ENCODE measurements at regions not wholly inside any gene's neighbourhood (a gene's known extent, or its start where the extent isn't known, plus 50 kb on each side); places are given as distances from the start of the nearest gene placed in this dataset.

DNA sequence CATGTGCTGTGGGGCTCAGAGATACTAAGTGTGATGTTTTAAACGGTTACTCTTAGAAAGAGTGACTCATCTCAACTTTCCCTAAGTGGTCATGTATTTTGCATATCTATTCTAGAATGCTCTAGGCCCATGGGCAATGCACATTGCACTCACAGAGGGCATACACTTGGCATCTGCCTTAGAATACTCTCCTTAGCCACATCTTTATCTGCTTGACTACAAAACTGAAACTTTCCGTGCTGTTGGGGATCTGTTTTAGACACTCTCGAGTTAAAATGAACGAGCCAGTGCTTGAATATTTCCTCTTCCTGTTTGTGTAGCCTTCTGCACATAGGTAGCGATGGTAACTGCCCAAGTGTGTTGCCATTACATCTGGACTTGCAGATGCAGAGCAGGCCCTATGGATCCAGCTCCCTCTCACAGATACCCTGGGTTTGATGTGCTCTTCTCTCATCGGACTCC, 180.5 kb downstream of the CAND1 start (continued):
- peak; percentile 92 for TF ChIP-seq MEF2A (IDR thresholded peaks at IDR 0.05; ENCODE audit: insufficient read depth, low read depth, low read length)
- TF ChIP-seq, protein P1, sequence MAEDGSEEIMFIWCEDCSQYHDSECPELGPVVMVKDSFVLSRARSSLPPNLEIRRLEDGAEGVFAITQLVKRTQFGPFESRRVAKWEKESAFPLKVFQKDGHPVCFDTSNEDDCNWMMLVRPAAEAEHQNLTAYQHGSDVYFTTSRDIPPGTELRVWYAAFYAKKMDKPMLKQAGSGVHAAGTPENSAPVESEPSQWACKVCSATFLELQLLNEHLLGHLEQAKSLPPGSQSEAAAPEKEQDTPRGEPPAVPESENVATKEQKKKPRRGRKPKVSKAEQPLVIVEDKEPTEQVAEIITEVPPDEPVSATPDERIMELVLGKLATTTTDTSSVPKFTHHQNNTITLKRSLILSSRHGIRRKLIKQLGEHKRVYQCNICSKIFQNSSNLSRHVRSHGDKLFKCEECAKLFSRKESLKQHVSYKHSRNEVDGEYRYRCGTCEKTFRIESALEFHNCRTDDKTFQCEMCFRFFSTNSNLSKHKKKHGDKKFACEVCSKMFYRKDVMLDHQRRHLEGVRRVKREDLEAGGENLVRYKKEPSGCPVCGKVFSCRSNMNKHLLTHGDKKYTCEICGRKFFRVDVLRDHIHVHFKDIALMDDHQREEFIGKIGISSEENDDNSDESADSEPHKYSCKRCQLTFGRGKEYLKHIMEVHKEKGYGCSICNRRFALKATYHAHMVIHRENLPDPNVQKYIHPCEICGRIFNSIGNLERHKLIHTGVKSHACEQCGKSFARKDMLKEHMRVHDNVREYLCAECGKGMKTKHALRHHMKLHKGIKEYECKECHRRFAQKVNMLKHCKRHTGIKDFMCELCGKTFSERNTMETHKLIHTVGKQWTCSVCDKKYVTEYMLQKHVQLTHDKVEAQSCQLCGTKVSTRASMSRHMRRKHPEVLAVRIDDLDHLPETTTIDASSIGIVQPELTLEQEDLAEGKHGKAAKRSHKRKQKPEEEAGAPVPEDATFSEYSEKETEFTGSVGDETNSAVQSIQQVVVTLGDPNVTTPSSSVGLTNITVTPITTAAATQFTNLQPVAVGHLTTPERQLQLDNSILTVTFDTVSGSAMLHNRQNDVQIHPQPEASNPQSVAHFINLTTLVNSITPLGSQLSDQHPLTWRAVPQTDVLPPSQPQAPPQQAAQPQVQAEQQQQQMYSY (CRISPR knock-in tag; IDR thresholded peaks at IDR 0.05) = no peak
- no peak; the same call in 1 of the 2 replicates for TF ChIP-seq TBL1XR1 (IDR thresholded peaks at IDR 0.05; ENCODE audit: low read depth, low read length)
- TF ChIP-seq YBX1 (IDR thresholded peaks at IDR 0.05) = no peak
- TF ChIP-seq, protein P2, sequence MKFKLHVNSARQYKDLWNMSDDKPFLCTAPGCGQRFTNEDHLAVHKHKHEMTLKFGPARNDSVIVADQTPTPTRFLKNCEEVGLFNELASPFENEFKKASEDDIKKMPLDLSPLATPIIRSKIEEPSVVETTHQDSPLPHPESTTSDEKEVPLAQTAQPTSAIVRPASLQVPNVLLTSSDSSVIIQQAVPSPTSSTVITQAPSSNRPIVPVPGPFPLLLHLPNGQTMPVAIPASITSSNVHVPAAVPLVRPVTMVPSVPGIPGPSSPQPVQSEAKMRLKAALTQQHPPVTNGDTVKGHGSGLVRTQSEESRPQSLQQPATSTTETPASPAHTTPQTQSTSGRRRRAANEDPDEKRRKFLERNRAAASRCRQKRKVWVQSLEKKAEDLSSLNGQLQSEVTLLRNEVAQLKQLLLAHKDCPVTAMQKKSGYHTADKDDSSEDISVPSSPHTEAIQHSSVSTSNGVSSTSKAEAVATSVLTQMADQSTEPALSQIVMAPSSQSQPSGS (IDR thresholded peaks at IDR 0.05; ENCODE audit: low read length) = peak; percentile 83
- TF ChIP-seq NFYA (IDR thresholded peaks at IDR 0.05; ENCODE audit: borderline replicate concordance, low read depth, low read length) = no peak
- no peak for TF ChIP-seq NR2C2 (IDR thresholded peaks at IDR 0.05; ENCODE audit: borderline replicate concordance, control insufficient read depth, insufficient read length, low read depth)
- TF ChIP-seq PML (IDR thresholded peaks at IDR 0.05; ENCODE audit: low read length) = peak; percentile 38; the same call in 1 of the 2 replicates
- 0 out of 2 replicates have a peak, but pooled peaks have one; percentile 28 for TF ChIP-seq SPI1 (IDR thresholded peaks at IDR 0.05; ENCODE audit: borderline replicate concordance, insufficient read depth, low read depth, low read length)
- TF ChIP-seq RUNX3 (IDR thresholded peaks at IDR 0.05; ENCODE audit: low read length) = peak; percentile 88
- no peak for TF ChIP-seq SUPT20H (IDR thresholded peaks at IDR 0.05; ENCODE audit: borderline replicate concordance, control insufficient read depth, low read depth, low read length)
- TF ChIP-seq POLR2AphosphoS2 (IDR thresholded peaks at IDR 0.05; ENCODE audit: low read depth, low read length) = no peak
- no peak for TF ChIP-seq SMARCA5 (IDR thresholded peaks at IDR 0.05)
- no peak for TF ChIP-seq EGR1 (IDR thresholded peaks at IDR 0.05; ENCODE audit: borderline replicate concordance in 1 of 2, low read depth in 2 of 2, low read length in 2 of 2)
- TF ChIP-seq DPF2 (IDR thresholded peaks at IDR 0.05) = no peak
- TF ChIP-seq BRCA1 (IDR thresholded peaks at IDR 0.05; ENCODE audit: low read depth, low read length) = no peak
- TF ChIP-seq, protein P3, sequence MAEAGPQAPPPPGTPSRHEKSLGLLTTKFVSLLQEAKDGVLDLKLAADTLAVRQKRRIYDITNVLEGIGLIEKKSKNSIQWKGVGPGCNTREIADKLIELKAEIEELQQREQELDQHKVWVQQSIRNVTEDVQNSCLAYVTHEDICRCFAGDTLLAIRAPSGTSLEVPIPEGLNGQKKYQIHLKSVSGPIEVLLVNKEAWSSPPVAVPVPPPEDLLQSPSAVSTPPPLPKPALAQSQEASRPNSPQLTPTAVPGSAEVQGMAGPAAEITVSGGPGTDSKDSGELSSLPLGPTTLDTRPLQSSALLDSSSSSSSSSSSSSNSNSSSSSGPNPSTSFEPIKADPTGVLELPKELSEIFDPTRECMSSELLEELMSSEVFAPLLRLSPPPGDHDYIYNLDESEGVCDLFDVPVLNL (IDR thresholded peaks at IDR 0.05; ENCODE audit: low read depth, low read length) = no peak
- no peak for TF ChIP-seq STAT3 (IDR thresholded peaks at IDR 0.05; ENCODE audit: low read depth, low read length)
- TF ChIP-seq CBX5 (IDR thresholded peaks at IDR 0.05; ENCODE audit: low read depth) = peak; percentile 85; the same call in 1 of the 2 replicates
- no peak for TF ChIP-seq RCOR1 (conservative IDR thresholded peaks at IDR 0.05; ENCODE audit: low read depth, low read length)
- no peak for TF ChIP-seq FOS (IDR thresholded peaks at IDR 0.05; ENCODE audit: borderline replicate concordance, extremely low read depth, insufficient read length)
- no peak for TF ChIP-seq TCF7 (IDR thresholded peaks at IDR 0.05; ENCODE audit: borderline replicate concordance)
- TF ChIP-seq YY1 (IDR thresholded peaks at IDR 0.05; ENCODE audit: low read depth, low read length) = no peak
- TF ChIP-seq, protein P4, sequence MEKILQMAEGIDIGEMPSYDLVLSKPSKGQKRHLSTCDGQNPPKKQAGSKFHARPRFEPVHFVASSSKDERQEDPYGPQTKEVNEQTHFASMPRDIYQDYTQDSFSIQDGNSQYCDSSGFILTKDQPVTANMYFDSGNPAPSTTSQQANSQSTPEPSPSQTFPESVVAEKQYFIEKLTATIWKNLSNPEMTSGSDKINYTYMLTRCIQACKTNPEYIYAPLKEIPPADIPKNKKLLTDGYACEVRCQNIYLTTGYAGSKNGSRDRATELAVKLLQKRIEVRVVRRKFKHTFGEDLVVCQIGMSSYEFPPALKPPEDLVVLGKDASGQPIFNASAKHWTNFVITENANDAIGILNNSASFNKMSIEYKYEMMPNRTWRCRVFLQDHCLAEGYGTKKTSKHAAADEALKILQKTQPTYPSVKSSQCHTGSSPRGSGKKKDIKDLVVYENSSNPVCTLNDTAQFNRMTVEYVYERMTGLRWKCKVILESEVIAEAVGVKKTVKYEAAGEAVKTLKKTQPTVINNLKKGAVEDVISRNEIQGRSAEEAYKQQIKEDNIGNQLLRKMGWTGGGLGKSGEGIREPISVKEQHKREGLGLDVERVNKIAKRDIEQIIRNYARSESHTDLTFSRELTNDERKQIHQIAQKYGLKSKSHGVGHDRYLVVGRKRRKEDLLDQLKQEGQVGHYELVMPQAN (conservative IDR thresholded peaks at IDR 0.05) = no peak
- TF ChIP-seq BCL11A (IDR thresholded peaks at IDR 0.05; ENCODE audit: low read depth, low read length) = no peak

Data from GM12878 (cell line).